Epithelial cell of esophagus (primary cell): ENCODE measurements at regions not wholly inside any gene's neighbourhood (a gene's known extent, or its start where the extent isn't known, plus 50 kb on each side); places are given as distances from the start of the nearest gene placed in this dataset.

Experiments used
- DNase-seq: peaks from one replicate; pipeline ENCODE4 v3.0.0; 2010; ENCODE audit warnings: low read depth
- H3K4me3 ChIP-seq: 2 replicates; pipeline ENCODE4 v1.5.1; 2011; ENCODE audit warnings: mild to moderate bottlenecking, low read length, control low read depth
- TF ChIP-seq, protein P1 (sequence below): IDR thresholded peaks from 2 replicates; pipeline ENCODE4 v1.5.1; 2011; ENCODE audit warnings: low read depth, mild to moderate bottlenecking, low read length, control low read depth, inconsistent platforms; ENCODE audit not compliant: insufficient read depth; ENCODE audit errors: missing control alignments

DNA sequence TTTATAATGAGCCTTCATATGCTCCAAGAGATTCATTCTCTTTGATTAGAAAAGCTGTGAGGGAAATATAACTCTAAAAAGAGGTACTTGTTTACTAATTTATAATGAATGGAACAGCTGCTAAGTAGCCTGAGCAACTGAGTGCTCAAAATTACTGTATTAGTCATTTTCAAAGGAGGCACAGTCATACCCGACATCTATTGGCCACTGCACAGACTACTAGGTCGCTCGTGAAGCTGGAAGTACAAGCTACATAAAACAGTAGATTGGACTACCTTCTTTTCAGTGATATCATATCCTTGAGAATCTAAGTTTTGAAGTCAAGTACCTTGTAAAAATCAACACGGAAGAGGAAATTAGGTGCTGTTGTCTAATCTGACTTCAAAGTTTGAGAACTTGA is 52.0 kb upstream of the GLRB start:
- TF ChIP-seq, protein P1, sequence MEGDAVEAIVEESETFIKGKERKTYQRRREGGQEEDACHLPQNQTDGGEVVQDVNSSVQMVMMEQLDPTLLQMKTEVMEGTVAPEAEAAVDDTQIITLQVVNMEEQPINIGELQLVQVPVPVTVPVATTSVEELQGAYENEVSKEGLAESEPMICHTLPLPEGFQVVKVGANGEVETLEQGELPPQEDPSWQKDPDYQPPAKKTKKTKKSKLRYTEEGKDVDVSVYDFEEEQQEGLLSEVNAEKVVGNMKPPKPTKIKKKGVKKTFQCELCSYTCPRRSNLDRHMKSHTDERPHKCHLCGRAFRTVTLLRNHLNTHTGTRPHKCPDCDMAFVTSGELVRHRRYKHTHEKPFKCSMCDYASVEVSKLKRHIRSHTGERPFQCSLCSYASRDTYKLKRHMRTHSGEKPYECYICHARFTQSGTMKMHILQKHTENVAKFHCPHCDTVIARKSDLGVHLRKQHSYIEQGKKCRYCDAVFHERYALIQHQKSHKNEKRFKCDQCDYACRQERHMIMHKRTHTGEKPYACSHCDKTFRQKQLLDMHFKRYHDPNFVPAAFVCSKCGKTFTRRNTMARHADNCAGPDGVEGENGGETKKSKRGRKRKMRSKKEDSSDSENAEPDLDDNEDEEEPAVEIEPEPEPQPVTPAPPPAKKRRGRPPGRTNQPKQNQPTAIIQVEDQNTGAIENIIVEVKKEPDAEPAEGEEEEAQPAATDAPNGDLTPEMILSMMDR = no peak
- no peak overlapping the region for H3K4me3 ChIP-seq
- peak; percentile 12 for DNase-seq

DNA sequence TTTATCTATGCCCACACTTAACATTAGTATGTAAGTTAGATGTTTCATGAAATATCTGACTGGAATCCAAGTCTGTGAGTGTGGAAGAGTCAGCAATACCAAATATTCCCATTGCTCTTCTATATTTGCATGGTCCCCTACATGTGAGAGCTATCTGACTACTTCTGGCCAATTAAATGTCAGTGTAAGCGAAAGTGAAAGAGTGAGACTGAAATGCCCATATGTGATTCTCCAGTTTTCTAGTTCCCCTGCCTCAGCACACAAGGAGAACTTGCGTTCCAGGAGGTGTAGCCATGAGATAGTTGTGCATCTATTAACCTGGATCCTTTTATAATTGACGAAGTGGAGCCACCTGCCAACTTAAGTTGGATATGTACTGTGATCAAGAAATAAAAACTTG is 50.1 kb upstream of the GLRB start:
- H3K4me3 ChIP-seq = no peak overlapping the region
- no peak for DNase-seq
- TF ChIP-seq, protein P1 = no peak
